ENCODE measurements at regions not wholly inside any gene's neighbourhood (a gene's known extent, or its start where the extent isn't known, plus 50 kb on each side); places are given as distances from the start of the nearest gene placed in this dataset.
"Not testable (repeated sequence)": the region's sequence is repeated elsewhere in the genome, so short reads cannot be mapped to it uniquely, and the experiment has no call there.

DNA sequence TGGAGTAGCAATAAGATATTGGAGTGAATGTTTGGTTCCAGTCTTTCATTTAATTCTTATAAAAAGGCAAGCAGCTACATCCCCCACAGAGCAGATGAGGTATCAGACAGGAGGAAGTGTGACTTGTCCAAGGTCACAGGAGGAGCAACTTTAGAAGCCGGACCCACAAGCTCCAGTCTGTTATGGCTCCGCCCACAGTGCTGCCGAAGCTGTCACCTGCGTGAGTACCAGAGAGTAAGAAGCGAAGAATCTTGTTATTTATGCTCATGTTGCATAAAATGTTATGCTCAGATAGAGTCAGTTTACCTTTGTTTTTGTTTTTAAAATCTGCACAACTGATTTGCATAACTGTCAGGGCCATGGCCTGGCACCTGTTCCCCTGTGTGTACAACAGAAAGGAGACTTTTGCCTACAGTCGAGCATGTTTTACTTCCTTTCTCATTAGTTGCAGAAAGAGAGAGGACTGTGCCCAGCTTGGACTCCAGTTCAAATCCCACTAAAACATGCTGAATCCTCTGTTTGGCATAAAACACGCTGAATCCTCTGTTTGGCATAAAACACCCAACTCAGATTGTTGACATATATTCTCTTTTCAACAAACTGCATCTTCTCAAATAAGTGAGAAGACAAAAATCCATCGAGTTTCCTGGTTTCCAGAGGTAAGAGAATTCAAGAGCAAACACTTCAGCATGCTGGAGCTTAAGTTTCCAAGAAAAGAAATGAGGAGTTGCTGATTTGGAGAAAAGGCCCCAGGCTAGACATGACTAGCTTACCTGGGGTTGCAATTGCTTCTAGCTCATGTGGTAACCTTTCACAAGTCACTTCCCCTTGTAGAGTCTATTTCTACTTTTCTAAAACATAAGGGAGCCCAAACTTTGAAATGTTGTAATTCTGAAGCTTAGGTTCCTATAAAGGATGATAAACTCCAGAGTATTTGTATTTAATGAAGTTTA lies 409.8 kb upstream of the ZMIZ1 start:
- DNase-seq = no peak

DNA sequence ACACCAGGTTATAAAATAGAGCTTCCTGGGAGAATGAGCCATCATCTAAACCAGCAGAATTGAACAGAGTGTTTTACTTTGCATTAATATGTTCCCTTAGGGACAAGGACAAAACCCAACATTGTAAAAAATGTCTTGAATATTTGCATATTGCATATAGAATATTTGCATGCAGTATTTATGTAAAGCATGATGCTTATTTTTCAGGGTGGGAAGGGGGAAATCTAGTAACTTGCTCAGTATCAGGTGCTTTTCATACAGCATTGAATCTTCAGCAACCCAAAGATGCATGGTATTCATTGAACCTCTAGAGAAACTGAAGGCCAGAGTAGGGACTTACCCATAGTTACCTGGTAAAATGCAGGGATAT lies 409.2 kb upstream of the ZMIZ1 start:
- no peak for DNase-seq

DNA sequence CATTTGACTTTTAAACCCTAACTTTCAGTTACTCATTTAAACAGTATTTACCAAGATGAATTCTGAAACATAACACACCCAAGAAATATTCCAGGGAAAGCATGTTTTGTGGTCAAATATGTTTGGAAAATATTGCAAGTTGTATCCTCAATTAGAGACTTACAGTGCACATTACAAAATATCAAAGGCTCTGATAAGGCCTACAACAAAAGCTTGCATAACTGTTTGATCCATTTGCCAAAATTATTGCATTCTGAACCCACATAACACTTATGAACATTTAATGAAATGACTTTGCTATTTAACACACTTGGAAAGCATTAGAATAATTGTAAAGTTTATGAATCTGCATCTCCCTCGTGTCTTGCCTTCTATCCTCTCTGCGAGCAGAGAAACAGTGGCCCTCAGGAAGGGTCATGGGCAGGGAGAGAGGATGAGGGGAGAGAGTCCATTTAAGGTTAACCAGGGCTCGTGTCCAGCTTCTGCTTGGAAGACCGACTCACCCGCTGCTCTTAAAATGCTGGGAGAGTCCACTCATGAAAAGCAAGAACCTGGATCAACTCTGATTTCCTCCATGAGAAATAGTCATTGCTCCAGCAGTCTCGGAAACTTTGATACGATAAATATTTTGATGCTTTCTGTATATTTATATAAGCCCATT lies 408.2 kb upstream of the ZMIZ1 start:
- no peak for DNase-seq

DNA sequence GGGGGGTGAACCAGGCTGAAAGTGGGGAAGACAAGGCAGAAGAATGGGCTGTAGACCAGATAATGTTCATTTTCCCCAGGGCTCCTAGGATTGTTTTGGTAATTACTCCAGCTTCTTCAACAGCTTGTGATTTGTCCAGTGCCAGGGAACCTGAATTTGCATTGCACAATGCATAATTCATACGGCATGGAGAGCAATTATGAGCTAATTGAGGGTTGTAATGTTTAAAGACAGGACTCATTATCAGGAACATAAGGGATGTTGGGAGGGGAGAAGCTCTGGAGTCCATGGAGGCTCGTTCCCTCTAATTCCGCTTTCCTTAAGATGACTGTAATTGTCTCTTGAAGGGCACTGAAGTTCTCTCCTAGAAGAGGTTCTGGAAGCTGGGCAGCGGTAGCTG lies 405.0 kb upstream of the ZMIZ1 start:
- DNase-seq = no peak

DNA sequence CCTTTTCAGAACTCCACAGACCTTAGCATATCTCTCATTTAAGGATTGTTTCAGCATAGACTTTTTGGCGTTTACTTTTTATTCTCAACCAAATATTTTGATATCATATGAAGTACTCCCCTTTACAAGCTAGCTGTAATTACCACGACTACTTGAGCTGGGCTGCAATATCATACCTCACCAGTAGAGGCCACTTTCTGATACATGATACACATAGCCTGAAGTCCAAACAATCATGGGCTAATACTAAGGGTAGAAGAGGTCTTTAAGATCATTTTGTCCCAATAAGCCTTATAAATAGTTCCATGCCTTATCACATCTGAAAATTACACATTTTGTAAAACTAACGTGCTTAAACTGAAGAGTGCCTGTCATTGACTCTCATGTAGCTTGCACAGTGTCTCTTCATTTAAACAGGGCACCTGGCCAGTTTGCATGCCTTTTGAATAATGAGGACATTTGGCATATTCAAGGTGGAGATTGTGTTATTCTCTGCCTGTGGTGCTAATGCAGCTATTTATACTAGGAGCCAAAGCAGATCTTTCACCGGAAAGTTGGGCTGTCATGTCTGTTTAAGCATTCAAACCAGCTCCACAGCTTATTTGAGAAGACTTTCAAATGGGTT lies 403.7 kb upstream of the ZMIZ1 start:
- no peak for DNase-seq

DNA sequence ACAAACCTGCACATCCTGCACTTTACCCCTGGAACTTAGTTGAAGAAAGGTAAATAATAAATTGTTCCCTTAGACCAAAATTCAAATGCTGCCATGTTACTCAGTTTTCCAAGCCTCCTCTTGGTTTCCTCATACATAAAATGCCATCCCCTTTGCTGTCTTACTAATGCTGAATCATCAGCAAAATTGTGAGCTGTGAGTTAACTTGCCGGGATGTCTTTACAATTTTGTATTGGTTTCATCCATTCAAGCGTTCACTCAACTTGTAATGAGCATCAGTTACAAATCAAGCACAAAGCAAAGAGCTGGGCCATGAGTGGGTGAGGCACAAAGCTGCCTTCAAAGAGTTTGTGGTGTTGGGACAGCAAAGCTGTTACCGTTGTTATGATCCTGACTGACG lies 395.8 kb upstream of the ZMIZ1 start:
- peak; percentile 44 for DNase-seq

DNA sequence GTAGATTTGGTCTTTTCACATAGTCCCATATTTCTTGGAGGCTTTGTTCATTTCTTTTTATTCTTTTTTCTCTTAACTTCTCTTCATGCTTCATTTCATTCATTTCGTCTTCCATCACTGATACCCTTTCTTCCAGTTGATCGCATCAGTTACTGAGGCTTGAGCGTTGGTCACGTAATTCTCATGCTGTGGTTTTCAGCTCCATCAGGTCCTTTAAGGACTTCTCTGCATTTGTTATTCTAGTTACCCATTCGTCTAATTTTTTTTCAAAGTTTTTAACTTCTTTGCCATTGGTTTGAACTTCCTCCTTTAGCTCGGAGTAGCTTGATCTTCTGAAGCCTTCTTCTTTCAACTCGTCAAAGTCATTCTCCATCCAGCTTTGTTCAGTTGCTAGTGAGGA lies 387.6 kb upstream of the ZMIZ1 start:
- DNase-seq = not testable (repeated sequence)

DNA sequence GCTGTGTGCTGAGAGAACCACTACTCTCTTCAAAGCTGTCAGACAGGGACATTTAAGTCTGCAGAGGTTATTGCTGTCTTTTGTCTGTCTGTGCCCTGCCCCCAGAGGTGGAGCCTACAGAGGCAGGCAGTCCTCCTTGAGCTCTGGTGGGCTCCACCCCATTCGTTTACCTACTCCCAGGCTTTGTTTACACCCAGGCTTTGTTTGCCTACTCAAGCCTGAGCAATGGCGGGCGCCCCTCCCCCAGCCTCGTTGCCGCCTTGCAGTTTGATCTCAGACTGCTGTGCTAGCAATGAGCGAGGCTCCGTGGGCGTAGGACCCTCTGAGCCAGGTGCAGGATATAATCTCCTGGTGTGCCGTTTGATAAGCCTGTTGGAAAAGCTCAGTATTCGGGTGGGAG lies 386.8 kb upstream of the ZMIZ1 start:
- DNase-seq = not testable (repeated sequence)

DNA sequence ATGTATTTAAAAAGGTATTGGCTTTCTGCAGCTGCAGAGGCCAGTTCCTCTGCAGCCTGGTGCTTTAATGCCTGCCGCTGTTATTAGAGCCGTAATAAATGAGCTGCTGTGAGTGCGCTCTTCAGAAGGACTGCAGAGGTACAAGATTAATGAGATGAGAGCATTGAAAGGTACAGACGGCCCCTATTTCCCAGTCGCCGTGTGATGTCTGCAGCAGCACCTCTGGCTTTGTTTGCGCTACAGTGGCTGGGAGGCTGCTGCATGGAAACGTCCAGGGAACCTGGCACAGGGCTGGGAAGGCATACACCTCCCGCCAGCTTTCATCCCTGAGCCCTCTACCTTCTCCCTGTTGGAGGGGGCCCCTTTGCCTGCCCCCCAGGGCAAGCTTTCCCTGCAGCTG lies 383.8 kb upstream of the ZMIZ1 start:
- DNase-seq = no peak

DNA sequence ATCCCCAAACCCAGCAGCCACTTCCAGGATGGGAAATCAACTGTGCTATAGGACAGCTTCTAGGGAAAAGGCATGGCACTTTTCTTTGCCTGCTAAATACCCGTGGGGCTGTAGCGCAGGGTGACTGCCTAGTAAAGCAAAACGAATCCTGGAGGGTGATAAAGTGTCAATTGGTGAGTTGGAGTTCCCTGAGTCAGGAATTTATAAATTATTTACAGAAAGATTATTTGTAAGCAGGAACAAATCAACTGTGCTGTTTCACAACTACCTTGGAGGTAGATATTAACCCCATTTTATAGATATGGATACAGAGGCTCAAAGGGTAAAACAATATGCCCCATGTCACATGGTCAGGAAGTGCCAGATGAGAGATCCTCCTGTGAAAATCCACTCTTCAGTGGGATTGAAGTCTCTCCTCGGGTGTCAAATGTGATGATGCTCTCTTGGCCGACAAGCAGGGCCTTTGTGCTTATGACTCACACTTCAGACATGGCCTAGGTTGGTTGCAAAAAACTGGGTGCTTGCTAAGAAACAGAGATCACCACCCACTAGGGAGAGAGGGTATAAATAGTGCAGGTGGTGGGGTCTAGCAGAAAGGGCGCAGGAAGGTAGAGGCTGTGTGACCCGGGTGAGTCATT lies 383.2 kb upstream of the ZMIZ1 start:
- DNase-seq = no peak

DNA sequence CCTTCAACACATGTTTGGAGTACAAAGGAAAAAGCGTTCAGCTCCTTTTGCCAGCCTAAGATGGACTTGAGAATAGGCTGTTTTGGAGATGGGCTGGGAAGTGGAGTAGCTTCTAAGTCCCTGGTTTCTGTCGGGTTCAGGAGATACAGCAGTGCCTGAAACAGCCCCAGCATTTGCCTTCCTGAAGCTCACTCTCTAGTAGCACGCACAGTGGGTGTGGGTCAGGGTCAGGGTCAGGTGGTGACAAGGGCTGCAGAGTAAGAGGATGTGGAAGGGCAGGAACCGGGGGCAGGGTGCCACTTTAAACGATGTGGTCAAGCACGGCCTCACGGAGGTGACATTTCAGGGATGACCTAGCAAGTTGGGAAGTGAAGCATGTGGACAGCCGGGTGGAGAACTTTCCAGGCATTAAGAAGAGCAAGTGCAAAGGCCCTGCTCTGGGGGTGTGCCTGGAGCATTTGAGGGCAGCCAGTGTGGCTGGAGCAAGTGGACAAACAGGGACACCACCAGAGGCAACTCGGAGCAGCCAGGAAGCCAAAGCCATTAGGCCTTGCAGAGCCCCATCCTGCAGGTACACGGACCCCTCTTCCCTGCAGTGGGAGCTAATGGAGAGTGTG lies 382.2 kb upstream of the ZMIZ1 start:
- DNase-seq = no peak

DNA sequence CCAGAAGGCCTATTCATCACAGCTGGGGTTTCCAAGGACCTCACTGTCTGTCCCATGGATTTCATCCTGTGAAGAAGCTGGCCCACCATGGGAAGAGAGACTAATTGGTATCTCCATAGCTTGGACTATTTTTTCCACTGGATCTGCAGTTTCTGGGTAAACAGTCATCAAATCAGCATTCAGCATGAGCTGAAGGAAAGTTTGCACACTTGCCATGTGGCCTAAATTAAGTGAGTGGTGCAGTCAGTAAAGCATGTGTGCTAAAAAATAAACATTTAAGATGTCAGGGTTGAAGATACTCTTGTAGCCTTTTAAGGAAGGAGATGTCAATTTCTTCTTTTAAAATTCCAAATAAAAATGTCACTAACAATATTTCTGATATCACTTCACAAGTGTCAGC lies 381.1 kb upstream of the ZMIZ1 start:
- no peak for DNase-seq

DNA sequence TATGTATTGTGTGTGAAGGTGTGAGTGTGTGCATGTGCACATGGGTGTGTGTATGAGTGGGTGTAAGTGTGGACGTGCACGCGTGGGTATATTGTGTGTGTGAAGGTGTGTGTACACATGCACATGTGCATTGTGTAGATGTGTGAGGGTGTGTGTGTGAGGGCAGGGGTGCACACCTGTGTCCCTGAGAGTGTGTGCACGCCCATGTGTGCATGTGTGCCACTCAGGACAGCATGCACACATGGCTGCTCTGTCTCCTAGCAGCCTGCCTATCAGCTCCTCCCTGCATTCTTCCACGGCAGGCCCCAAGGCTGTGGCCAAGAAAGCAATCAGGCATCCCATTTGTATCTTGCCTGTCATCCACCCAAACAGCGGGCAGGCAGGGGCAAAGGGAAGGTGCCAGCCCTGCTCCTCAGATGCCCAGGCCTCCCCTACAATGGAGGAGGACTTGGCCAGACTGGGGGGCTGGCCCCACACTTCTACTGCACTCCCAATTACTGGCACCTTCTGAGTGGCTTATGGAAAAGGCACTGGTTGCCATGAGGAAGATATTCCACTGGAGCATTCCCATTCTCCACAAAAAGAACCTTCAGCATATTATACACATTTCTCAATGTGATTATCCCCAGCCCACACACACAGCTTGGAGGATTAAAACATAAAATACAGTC lies 380.4 kb upstream of the ZMIZ1 start:
- DNase-seq = peak; percentile 59

DNA sequence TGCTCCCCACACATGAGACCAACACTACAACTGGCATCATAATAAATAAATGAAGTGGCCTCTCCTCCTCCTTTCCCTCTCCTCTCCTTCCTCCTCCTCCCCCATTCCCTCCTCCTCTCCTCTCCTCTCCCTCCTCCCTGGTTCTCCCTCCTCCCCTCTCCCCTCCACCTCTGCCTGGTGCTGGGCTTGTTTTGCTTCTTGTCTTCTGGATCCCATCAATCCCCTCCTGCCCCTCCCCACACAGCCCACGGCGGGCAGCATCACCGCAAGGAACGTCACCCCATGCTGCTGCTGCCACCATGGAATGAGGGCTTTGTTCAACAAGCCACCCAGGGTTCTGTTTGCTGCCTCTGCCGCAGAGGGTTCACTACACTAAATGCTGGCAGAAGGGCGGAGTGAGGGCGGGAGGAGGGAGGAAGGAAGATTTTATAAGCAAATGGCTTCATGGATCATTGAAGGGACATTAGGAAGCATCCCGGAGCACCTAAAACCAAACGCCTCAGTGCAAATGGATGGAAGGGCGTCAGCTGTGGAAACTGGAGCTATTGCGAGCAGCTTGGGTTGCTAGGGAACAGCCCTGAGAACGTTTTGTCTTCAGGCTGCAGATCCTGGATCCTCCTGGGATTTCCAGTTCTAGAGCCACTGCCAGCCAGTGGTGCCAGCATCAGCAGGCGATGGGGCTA lies 379.7 kb upstream of the ZMIZ1 start:
- peak; percentile 88 for DNase-seq

DNA sequence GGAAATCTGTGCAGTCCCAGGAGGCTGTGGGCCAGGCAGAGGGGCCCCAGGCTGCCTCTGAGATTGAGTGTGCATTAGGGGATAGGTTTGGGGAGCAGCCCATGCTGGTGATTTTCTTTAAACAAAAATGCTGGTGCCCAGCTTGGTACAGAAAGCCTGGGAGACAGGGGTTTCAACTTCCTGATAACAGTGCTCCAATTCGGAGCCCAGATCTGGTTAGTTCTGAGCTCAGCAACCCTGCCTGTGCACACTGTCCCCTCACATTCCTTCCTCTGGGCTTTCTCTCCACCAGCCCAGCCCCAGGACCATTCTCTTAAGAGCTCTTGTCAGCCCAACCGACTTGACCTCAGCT lies 379.2 kb upstream of the ZMIZ1 start:
- DNase-seq = no peak

DNA sequence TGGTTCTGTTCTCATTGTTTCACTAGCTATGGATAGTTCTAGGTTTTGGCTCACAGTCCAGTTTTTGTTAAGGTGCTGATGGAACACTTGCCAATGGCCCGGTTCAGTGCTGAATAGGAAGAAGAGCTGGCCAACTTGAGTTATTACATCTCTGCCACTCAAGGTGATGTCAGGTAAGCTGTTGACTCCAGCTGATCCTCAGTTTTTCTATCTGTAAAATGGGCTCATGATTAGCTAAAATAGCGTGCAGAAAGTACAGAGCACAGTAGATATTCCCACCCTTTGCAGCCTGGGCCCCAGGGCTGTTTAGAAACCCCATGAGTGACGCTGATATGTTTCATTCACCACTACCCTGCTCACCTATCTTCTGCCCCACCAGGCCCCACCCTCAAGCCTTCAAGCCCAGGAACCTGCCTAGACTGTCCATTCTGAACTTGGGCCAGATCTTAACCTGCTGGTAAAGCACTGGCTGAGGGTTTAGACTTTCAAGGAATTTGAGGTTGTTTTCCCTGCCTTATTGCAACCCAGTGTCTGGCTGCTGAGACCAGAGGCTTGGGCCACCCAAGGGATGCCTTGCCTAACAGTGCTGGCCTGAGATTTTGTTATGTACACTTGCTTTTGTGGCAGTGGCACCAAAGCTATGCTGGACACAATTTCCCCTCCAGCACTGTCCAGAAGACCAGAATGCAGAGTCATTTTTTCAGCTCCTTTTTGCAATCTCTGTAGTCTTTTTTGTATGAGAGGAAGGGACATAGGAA lies 378.2 kb upstream of the ZMIZ1 start:
- DNase-seq = no peak

DNA sequence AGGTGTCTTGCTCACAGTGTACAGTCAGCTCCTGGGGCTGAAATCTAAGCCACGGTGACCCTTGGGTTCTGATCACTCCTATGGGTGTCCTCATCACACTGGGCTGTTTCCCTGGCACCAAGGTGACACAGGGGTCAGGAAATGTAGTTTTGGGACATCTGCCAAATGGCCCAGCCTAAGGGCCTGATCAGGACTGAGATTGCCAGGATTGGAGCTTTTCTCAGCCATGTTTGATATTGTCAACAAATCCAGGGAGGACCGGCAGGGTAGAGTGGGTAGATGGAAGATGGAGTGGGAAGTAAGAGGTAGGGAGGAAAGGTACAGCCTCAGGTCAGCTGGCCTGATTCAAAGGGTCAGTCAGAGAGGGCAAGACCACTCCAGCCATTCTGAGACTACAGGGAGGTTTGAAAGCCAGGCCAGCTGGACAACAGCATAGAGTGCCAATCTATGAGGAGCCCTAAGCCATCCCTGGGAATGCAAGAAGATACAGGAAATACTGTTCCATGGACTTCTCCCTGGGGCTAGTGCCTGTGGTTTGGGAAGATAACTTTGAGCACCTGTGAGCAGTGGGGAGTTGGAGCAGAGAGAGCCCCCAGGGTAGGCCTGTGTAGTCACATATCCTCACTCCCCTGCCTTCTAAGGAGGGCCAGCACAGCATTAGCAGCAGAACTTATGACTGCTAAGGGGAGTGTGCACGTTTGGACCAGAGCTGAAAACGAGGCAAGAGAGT lies 377.3 kb upstream of the ZMIZ1 start:
- DNase-seq = no peak

DNA sequence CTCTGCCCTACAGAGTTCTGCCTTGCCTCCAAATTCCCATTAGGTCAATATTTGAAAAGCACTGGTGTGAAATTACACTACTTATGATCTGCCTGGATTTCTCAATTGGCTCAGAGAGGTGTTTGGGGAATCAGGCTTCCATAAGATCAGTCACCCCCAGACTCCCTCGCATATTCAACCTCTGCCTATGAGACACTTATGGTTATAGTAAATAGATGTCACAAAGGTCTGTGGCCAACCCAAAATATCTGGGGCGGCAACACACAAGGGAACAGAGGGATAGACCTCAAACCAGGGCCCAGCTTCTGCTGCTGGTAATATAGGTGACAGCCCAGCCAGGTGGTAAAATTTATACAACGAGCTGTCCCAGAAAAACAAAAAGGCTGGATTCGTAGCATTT lies 376.7 kb upstream of the ZMIZ1 start:
- DNase-seq = no peak

DNA sequence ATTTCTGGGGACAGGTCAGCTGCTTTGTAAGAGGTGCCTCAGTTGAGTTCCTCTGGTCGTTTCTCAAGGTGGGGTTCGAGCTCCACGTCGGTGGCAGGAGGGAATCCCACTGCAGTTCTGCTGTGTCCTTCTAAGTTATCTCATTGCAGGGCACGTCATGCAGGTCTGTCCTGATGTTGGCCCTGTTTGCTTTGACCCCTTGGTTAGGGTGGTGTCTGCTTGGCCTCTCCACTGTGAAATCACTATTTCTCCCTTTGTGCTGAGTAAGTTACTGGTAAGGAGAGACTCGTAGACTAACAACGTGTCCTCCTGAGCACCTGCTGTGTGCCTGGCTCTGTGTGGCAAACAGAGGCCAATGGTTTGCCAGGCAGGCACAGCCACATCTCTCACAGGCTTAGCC lies 372.9 kb upstream of the ZMIZ1 start:
- no peak for DNase-seq

DNA sequence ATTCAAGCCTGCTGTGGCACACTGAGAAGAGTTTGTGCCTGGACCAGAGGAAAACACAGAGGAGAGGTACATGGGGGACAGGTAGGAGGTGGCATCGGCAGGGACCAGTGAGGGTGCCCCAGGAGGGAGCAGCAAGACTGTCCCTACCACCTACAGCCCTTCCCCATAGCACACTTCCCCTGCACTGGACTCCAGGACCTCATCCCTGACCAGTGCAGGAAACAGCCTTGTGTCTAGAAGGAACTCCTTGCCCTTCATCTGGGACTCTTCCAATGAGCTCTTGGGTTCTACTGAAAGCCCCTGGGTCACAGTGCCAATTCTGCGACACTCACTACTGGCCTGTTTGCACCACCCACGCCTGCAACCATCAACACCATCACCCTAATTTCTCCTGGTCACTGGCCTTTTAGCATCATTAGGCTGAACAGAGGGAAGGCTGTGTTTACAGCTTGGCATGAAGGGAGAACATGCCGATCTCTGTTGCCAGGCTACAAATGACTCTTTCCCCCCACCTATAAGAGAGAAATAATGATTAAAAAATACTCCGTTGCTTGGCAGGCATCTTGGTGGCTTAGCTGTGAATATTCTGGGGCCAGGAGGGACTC lies 371.9 kb upstream of the ZMIZ1 start:
- DNase-seq = no peak
